Osteocyte (in vitro differentiated cells): ENCODE measurements at regions not wholly inside any gene's neighbourhood (a gene's known extent, or its start where the extent isn't known, plus 50 kb on each side); places are given as distances from the start of the nearest gene placed in this dataset.

ENCODE experiments used
- DNase-seq: peaks from one replicate; pipeline ENCODE4 v3.0.0; 2021; ENCODE audit warnings: mixed read lengths; ENCODE audit not compliant: unreplicated experiment; ENCODE audit errors: extremely low spot score
- H3K27ac Mint-ChIP-seq: one replicate; pipeline ENCODE4 v1.8.0; 2021; ENCODE audit warnings: mild to moderate bottlenecking, mixed read lengths; ENCODE audit not compliant: unreplicated experiment
- H3K27me3 Mint-ChIP-seq: one replicate; pipeline ENCODE4 v1.8.0; 2021; ENCODE audit warnings: mixed read lengths; ENCODE audit not compliant: unreplicated experiment
- H3K36me3 Mint-ChIP-seq: one replicate; pipeline ENCODE4 v1.8.0; 2021; ENCODE audit warnings: mixed read lengths; ENCODE audit not compliant: unreplicated experiment
- H3K4me1 Mint-ChIP-seq: one replicate; pipeline ENCODE4 v1.8.0; 2021; ENCODE audit warnings: mixed read lengths; ENCODE audit not compliant: unreplicated experiment
- H3K4me3 Mint-ChIP-seq: one replicate; pipeline ENCODE4 v1.8.0; 2021; ENCODE audit warnings: mild to moderate bottlenecking, moderate library complexity, mixed read lengths; ENCODE audit not compliant: unreplicated experiment
- H3K9me3 Mint-ChIP-seq: one replicate; pipeline ENCODE4 v1.8.0; 2021; ENCODE audit warnings: mixed read lengths; ENCODE audit not compliant: unreplicated experiment
- CTCF ChIP-seq: fragments of 200-600 bp; sonication (generic); IDR thresholded peaks from 2 replicates; pipeline ENCODE4 v1.5.0; 2021; ENCODE audit warnings: antibody characterized with exemption, mild to moderate bottlenecking, moderate library complexity

DNA sequence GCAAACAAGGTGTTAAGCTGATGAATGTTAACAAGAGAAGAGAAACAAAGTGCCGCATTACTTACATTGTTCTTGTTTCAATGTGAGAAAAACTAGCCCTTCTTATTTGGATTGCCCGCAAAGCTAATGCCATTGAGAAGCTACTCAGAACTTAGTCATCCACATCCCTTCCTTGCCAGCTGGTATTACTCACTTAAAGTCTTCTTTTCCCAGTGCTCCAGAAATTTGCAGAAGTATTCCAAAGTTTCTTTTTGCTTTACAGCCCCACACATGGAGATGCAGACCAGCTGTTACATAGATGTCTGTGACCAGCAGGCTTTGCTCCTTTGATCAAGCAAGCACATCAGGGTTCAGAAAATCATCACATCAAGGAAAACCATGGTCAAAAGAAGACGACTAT is 529.0 kb downstream of the TBC1D32 start:
- Mint-ChIP-seq H3K36me3 (no peaks in the 10 kb centered on the region), H3K27ac (no peak overlapping the region), H3K27me3 (no peaks in the 10 kb centered on the region), H3K9me3 (peaks cover 8% of the 10 kb centered on the region), H3K4me3 (no peak overlapping the region), H3K4me1 (no peaks in the 10 kb centered on the region)
- no peak for DNase-seq
- TF ChIP-seq CTCF: no peak

GRCh38 chr6:120804612-120805011 is 529.7 kb downstream of the TBC1D32 start:
- H3K9me3 Mint-ChIP-seq: peaks cover 8% of the 10 kb centered on the region
- no peaks in the 10 kb centered on the region for H3K4me1 Mint-ChIP-seq
- TF ChIP-seq CTCF: no peak
- H3K27me3 Mint-ChIP-seq: no peaks in the 10 kb centered on the region
- no peaks in the 10 kb centered on the region for H3K36me3 Mint-ChIP-seq
- DNase-seq: no peak
- H3K4me3 Mint-ChIP-seq: no peak overlapping the region
- H3K27ac Mint-ChIP-seq: no peak overlapping the region

DNA sequence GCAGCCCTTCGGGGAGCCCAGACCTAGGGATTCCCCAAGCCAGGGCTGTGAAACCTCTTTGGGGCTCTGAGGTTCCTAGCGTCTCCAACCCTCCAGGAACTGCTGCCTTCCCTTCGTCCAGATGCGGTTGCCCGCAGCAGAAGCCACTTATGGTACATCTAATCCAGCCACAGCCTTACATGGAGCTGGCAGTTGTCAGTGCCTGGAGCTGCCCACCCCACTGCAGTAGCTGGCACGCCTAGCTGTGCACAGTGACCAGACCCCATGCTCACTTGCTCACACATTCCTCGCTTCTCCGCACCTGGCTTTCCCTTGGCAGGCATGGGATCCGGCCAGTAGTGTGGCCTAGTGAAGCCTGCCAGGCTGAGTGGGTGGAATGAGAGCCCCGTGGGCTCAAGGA is 547.6 kb downstream of the TBC1D32 start:
- no peak for DNase-seq
- no peak for TF ChIP-seq CTCF
- Mint-ChIP-seq H3K9me3 (no peaks in the 10 kb centered on the region), H3K36me3 (no peaks in the 10 kb centered on the region), H3K4me1 (no peaks in the 10 kb centered on the region), H3K27ac (no peak overlapping the region), H3K4me3 (no peak overlapping the region), H3K27me3 (no peaks in the 10 kb centered on the region)

GRCh38 chr6:120786256-120786655 is 548.0 kb downstream of the TBC1D32 start:
- H3K4me1 Mint-ChIP-seq: no peaks in the 10 kb centered on the region

GRCh38 chr6:120785459-120786086 is 548.7 kb downstream of the TBC1D32 start:
- Mint-ChIP-seq H3K9me3 (no peaks in the 10 kb centered on the region), H3K4me3 (no peak overlapping the region), H3K36me3 (no peaks in the 10 kb centered on the region), H3K27me3 (no peaks in the 10 kb centered on the region), H3K4me1 (no peaks in the 10 kb centered on the region), H3K27ac (no peak overlapping the region)
- no peak for TF ChIP-seq CTCF
- no peak for DNase-seq

More at GRCh38 chr6:120786256-120786655, 548.0 kb downstream of the TBC1D32 start:
- no peak for DNase-seq
- no peak for TF ChIP-seq CTCF
- no peaks in the 10 kb centered on the region for H3K9me3 Mint-ChIP-seq
- H3K27ac Mint-ChIP-seq: no peak overlapping the region
- H3K36me3 Mint-ChIP-seq: no peaks in the 10 kb centered on the region
- H3K27me3 Mint-ChIP-seq: no peaks in the 10 kb centered on the region
- H3K4me3 Mint-ChIP-seq: no peak overlapping the region
